Astrocyte of the hippocampus (primary cell): ENCODE measurements at regions not wholly inside any gene's neighbourhood (a gene's known extent, or its start where the extent isn't known, plus 50 kb on each side); places are given as distances from the start of the nearest gene placed in this dataset.
A peak's percentile ranks its signal among the peaks of the same experiment; 100 is the strongest.

ENCODE experiments used
- DNase-seq: peaks from one replicate; pipeline ENCODE4 v3.0.0; 2011; ENCODE audit warnings: low read depth, low spot score

DNA sequence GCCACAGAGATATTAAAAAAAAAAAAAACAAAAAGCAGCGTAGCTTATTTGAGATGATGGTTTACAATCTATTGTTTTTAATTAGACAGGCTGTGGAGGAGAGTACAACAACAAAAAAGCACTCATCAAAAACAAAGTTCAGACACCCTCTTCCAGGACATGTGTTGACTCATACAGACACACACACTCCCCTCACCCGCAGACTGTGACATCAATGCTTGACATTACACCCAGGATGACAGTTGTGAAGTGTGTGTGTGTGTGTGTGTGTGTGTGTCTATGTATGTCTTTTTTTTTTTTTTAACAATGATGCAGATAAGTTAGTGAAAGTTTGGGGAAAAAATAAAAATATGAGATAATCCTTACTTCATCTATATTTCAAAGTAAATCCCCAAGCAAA lies 303.6 kb downstream of the GPAM start:
- no peak for DNase-seq

DNA sequence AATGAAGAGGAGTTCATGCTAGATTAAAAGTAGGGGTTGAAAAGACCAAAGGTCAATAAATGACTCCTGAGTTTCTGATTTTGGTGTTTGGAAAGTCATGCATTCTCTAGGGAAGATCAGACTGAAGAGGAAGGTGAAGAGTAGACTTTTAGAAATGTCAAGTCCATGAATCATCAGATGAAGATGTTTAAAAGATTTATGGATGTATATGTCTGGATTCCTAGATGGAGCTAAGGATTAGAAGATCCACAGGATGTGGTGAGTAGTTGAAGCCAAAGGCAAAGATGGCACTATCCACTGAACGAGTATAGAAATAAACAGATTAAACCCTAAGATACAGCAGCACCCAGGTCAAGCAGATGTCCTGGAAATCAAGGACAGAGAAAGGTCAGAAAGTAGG lies 298.5 kb downstream of the GPAM start:
- DNase-seq: no peak

DNA sequence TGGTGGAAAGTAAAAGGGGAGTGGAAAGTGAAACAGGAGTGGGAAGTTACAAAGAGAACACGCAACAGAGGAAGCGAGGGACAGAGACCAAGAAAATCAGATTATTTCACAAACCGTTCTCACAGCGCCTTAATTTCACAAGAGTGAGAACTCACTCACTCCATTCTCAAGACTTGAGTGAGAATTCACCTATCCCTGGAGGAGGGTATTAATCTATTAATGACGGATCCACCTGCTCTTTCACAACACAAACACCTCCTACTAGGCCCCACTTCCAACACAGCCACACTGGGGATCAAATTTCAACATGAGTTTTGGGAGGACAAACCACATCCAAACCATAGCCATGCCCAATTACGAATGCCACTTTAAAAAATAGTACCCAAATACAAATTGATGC lies 297.6 kb downstream of the GPAM start:
- DNase-seq: no peak

DNA sequence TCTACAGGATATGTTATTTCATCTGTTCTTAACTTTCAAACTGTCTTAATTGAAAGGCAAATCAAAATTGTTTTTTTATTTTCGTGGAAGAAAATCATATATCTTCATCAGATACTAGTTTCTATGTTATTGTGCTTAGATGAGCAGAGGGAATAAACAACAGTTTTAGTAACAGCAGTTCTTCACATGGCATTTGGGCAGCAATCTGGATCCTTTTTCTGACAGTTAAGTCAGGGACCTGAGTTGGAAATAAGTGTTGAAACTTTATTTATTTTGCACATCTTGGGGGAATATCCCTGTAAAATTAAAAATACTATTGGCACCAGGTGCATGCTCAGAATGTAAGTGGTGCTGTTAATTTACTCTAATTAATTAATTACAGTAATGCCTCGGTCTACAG lies 296.3 kb downstream of the GPAM start:
- DNase-seq: no peak

DNA sequence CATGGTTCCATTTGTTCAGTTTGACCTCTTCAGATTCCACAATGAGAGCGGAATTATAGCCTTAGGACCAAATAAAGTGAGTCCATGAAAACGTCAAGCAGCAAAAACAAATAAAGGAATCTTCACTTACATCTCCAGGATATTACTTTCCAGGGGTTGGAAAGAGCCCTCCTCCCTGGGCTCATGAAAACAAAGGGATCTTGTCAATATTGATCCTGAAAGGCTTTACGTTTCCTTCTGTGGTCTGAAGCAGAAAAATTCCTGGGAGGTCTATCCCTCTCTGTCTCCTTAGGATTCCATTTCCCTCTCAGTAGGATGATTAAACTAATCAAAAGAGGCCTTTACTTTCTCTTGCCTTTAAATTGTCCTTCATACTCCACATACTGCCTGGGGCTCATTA lies 293.5 kb downstream of the GPAM start:
- no peak for DNase-seq

DNA sequence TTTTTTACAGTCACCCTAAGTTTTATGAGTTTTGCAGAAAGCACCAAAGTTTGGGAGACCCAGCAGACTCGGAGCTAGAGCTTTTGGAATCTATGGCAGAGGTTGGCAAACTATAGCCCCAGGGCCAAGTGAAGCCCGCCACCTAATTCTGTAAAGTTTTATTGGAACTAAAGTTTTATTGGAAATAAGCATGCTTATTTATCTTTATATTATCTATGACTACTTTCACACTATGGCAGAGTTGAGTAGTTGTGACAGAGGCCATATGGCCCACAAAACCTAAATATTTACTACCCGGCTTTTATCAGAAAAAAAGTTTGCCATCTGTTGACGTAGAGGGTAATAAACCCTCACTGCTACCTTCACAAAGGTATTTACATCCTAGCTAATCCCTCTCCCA lies 267.6 kb downstream of the GPAM start:
- DNase-seq: no peak

DNA sequence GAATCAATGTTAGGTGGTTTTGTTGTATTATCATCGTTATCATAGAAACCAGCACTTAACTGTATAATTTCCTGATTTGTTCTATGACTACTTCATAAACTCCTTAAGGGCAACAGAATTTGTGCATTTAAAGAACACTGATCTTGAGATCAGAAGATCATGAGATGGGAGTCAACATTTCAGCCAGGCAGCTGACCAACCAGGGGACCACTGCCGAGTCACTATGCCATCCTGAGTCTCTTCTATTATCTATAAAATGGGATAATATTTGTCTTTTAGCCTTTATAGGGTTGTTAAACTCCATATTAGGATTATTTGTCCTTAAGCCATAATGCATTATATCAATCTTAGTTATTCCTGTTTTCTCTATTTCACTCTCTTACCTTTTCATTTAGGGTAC lies 261.7 kb downstream of the GPAM start:
- no peak for DNase-seq

DNA sequence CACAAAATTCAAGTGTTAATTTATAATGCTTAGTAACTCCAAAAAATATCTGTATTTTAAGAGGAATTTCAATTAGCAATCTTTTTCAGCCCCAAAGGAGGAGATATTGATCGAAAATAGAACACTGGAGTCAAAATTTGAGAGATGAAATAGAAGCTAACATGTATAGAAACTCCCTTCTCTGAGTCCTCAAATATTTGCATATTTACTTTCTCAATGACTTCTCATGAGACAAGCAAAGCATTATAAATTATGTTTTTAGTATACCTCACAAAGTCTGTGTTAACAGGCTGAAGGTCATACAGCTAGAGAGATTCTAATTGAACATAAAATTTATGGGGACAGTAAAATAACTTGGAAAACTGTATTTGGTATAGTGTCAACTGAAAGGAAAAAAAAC lies 260.5 kb downstream of the GPAM start:
- no peak for DNase-seq

DNA sequence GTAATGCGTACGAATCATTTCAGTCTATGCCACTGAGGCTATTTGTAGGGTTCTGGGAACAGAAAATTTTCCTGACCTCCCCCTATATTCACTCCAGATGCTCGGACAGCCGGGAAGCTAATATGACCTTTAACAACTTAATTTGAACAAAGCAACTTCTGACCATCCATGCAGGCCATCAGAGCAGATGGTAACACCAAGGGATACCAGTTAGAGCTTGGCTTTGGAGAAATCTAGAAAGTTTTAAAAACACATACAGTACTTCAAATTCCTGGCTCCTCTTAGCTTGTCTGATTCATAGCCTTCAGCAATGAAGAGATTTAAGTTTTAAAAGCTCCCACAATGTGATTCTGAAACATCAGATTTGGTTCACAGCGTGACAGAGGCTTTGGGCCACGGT lies 257.3 kb downstream of the GPAM start:
- DNase-seq: no peak

DNA sequence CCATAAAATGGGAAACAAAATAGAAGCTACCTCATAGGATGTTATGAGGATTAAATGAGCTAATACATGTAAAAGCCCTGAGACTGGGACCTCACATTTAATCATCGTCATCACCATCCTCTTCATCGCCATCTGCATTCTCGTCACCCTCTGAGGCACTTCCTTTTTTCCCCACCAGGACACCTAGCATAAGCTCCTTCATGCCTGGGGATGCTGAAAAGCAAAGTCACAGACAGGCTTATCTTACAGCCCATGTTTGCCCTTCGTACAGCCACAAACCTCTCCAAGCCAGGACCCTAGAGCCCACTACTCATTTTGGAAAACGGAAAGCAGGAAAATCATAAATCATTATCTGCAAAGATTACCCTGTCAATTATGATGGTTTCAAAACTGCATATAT lies 249.6 kb downstream of the GPAM start:
- DNase-seq: no peak

DNA sequence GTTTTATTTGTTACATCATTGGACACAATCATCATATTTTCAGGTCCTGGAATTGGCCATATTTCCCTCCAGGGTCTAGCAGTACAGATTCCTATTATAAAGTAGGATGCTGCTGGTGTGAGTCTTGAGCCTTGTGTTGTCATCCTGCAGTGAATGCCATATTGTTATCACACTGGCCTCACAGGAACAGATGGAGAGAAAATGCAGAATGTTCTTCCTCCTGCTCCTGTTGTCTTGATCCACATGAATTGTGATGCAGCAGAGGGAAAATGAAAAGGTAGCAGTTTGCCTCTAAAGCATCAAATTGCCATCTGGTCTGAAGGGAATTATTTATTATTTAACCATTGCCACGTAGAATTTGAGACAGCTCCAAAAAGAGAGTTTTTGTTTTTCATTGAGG lies 248.6 kb downstream of the GPAM start:
- DNase-seq: no peak

DNA sequence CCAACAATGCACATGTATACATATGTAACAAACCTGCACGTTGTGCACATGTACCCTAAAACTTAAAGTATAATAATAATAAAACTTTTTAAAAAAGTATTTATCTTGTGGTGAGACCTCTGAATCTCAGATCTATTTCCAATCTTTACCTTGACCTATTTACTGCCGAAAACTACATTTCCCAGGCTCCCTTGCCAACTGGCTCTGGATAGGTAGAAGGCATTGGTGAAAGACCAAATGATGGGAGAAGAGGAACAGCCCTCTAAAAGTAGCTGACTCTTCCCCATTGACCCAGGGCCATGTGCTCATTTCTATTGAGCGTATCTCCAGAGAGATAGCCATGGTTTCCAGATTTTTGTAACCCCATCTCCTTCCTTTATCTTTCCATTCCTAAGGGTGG lies 247.4 kb downstream of the GPAM start:
- no peak for DNase-seq

DNA sequence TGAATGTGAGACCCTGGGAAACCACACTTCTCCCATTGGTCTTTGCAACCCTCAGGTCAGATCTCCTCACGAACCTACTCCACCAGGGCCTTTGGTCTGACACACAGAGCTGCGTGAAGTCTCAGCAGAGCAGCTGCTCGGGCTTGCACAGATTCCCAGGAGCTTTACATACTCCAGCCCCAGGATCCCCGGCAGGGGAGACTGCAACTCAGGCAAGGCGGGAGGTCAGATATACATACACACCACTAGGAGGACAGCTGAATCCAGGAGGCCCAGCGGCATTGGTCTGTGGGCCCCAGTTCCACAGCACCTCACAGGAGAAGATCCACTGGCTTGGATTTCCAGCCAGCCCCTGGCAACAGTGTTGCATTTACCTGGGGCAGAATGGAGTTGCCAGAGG lies 239.2 kb downstream of the GPAM start:
- no peak for DNase-seq

DNA sequence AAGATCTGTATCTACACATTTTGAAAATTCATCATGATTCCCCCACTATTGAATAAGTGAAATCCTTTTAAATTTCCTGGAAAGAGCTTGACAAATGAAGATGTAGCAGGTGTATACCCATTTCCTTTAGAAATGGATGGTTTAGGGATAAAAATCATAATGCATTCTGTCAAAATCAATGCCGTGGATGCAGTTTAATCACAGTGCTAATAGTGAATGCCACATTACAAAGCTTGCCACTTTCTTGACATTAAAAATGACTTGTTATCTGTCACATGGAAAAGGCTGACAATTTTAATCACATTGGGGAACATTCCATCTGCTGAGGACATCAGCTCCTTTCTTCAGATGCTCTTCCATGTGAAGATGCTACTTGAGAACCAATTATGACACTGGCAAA lies 229.6 kb downstream of the GPAM start:
- no peak for DNase-seq

DNA sequence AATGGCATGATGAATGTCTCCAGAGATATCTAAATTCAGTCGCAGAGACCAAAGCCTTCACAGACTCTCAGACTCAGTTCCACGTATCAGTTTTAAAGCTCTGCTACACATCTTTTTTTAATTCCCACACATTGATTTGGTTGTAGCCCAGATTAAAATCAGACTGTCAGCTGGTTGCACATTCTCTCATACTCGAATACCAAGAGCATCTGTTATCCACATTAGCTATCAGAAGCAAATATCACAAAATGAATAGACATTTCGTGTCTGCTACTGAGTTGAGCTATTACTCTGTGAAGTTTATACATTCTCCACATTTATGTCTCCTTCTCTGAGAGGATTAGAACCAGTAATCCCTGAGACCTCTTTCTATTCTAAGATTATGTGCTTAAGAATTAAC lies 229.2 kb downstream of the GPAM start:
- DNase-seq: no peak

DNA sequence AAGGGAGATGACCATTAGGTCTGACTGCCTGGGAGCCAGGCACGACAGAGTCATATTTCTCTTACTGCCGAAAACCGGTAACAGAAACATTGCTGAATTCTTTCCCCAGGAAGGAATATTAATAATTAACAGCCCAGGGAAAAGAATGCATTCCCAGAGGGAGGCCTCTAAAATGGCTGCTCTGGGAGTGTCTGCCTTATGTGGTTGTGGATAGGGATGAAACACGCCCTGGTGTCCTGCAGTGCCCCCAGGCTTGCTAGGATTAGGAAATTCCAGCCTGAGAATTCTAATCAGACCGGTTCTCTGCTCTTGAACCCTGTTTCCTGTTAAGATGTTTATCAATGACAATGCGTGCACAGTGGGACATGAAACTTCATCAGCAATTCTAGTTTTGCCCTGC lies 226.7 kb downstream of the GPAM start:
- DNase-seq: no peak

DNA sequence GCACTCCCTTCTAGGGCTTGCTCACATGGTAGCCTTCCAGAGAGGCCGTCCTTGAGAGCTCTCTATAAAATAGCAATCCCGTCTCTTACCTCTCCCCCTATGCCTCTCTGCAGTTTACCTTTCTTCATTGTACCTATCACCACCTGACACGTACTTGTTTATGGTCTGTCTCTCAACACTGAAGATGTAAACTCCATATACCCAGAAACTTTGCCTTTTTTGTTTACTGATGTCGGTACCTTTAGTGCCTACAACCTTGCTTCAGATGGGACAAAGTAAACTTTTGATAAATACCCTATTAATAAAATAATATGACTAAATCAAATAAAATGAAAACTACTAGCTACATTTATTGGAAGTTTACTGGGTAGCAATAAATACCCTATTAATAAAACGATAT lies 220.6 kb downstream of the GPAM start:
- DNase-seq: no peak

DNA sequence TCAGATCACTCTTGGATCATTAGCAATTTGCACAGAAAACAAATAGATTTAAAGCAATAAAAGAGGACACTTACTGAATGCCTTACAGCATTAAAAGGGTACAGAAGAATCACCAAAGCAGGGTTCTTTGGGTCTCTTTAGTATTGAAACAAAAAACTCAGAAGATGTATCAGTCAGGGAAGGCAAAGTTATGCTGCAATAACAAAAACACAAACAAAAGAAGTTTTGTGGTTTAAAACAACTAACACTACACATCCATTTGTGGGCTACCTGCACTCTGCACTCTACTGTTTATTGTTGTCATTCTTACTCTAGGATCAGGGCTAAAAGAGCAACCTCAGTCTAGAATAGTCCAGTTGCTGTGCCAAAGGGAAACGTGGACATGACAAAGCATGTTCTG lies 216.4 kb downstream of the GPAM start:
- no peak for DNase-seq

DNA sequence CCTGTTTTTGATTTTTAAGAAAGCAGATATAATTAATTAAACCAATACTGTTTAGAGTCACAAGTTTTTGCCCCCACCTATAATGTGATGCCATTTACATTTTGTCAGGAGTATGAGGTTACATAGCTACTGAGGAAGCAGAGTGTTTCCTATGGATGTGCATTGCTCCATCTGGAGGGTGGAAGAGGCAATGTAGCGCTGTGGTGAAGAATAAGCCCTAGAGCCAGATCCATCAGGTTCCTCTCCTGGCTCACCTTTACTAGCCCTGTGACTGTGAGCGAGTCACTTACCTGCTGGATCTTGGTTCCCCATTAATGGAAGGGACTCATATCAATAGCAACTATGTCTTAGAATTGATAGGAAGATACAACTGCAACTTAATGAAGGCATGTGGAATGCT lies 216.0 kb downstream of the GPAM start:
- DNase-seq: no peak

DNA sequence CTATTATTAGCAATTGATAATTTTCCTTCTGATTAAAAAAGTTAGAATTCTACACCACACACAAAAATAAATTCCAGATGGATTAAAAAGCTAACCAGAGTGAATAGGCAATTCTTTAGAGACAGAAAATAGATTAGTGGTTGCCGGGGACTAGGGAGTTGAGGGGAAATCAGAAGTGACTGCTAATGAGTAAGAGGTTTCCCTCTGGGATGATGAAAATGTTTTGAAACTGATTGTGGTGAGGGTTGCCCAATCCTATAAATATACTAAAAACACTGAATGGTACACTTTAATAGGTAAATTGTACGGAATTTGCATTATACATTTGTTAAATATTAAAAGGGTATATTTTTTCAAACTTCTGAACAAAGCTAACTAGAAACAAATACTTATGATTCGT lies 214.9 kb downstream of the GPAM start:
- DNase-seq: no peak

DNA sequence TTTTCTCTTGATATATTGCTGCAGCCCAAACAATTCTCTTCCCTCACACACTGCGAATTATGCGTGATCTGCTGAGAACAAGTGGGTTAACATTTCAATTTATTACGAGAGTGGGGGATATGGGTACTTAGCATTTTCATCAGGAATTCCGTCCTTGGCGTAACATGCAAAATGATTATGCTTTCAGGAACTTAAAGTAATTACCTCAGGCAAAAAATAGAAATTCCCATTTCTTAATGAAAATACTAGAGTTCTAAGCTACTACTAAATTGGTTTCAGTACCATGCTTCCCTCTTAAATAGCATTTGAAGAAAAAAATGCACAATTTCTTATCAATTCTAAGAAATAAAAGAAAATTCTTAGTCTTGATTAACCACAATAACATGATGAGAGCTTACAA lies 213.5 kb downstream of the GPAM start:
- DNase-seq: no peak

DNA sequence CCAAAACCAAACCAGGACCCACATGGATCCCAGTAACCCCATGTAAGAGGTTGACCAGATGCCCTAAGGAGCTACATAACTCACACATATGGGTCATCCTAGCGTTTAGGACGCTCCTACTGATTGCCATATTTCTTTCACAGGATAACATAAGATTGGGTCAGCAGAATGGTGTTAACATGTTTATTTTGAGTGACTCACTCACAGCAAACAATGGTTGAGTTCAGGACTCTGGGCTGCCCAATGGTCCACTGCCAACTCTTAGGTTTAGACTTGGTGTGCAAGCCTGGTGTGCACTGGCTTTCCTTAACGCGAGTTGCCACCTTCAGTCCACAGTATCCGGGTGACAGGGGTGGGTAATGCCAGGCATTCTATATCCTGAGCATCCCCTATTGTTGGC lies 211.5 kb downstream of the GPAM start:
- DNase-seq: peak; percentile 7

DNA sequence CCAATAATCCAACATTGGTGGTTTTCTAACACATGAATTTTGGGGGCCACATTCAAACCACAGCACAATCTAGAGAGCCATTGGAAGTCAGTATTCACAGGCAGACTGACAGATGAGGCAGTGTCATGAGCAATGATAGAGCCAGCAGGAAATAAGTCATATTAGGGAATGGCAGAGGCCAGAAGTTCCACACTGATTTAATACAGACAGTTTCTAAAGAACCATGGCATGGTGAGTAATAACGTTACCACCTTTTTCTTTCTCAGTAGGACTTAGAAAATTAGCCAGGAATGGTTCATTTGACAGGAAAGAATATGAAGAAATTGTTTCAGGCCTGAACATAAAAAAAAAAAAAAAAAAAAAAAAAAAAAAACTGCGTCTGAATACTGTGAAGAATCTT lies 210.3 kb downstream of the GPAM start:
- DNase-seq: no peak

DNA sequence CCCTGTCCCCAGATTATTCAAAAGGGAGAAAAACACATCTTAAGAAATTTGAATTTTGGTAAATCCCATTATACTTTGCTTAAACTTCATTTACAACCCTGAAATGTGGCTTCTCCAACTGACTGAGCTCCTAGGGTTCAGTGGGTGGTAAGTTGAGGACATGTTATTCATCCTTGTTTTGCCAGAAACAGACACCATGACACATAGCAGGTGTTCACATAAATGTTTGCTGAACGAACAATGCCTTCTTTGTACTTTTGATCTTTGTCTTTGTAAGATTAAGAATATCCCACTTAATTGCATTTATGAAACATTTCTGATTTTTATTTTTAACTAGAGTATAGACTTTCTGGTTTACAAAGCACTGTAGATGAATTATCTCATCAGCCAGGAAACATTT lies 209.7 kb downstream of the GPAM start:
- DNase-seq: no peak

DNA sequence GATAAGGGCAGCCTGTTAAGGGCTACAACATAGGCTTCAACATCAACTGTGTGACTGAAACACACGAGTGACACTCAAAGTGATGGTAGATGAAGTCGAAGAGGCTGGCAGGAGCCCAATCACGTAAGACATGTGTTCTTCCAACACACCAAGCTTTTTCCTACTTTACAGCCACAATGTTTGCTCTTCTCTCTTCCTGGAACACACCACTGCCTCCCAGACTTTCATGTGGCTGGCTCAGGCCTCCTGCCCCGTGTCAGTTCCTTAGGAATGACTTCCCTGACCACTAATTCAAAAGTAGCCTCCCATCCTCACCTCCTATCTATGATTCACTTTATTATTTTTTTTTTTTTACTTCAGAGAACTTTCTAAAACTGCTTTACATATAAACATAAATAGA lies 209.2 kb downstream of the GPAM start:
- DNase-seq: peak; percentile 20
